CD14-positive monocyte (primary cell): ENCODE measurements at regions not wholly inside any gene's neighbourhood (a gene's known extent, or its start where the extent isn't known, plus 50 kb on each side); places are given as distances from the start of the nearest gene placed in this dataset.

ENCODE experiments used
- DNase-seq, 3 donors: peaks; one replicate each; pipeline ENCODE4 v3.0.0-alpha.2; 2011 to 2022
- H2AFZ ChIP-seq: 2 replicates; pipeline ENCODE4 v1.6.0; 2012; ENCODE audit warnings: mild to moderate bottlenecking, low read depth, low read length, inconsistent platforms; ENCODE audit not compliant: insufficient read depth, poor library complexity, severe bottlenecking
- H3K27ac ChIP-seq, 2 donors: 1 replicate in 1 of 2; 2 replicates in 1 of 2; pipeline ENCODE4 v1.5.1; 2012 to 2013; ENCODE audit warnings: low read length in 2 of 2, control low read depth in 1 of 2, inconsistent platforms in 1 of 2, low read depth in 1 of 2, mild to moderate bottlenecking in 1 of 2
- H3K27me3 ChIP-seq, 2 donors: one replicate each; pipeline versions ENCODE4 v1.6.0 to v1.6.1; 2011 to 2013; ENCODE audit warnings: low read length in 2 of 2; ENCODE audit not compliant: control insufficient read depth in 2 of 2, insufficient read depth in 2 of 2
- H3K36me3 ChIP-seq, 2 donors: replicated peaks in 1 of 2; 1 replicate in 1 of 2; 2 replicates in 1 of 2; pipeline versions ENCODE4 v1.5.1 to v1.6.1; 2012 to 2013; ENCODE audit warnings: low read length in 2 of 2, control low read depth in 1 of 2, inconsistent platforms in 1 of 2, mild to moderate bottlenecking in 1 of 2; ENCODE audit not compliant: insufficient read depth in 2 of 2, control insufficient read depth in 1 of 2
- H3K4me1 ChIP-seq, 2 donors: 1 replicate in 1 of 2; 2 replicates in 1 of 2; pipeline versions ENCODE4 v1.5.1 to v1.6.1; 2012 to 2013; ENCODE audit warnings: low read length in 2 of 2, control low read depth in 1 of 2, inconsistent platforms in 1 of 2, mild to moderate bottlenecking in 1 of 2, moderate library complexity in 1 of 2; ENCODE audit not compliant: insufficient read depth in 2 of 2, control insufficient read depth in 1 of 2
- H3K4me2 ChIP-seq: replicated peaks from 2 replicates; pipeline ENCODE3; 2012; ENCODE audit warnings: low read length, moderate library complexity, mild to moderate bottlenecking; ENCODE audit not compliant: poor library complexity, severe bottlenecking; ENCODE audit errors: extremely low read depth
- H3K4me3 ChIP-seq, 3 experiments: fragments of 200-600 bp in 1 of 3; sonication (generic) in 1 of 3; replicated peaks in 1 of 3; 1 replicate in 2 of 3; 2 replicates in 1 of 3; pipeline ENCODE4 v1.5.1; 2011 to 2013; ENCODE audit warnings: low read length in 3 of 3, mild to moderate bottlenecking in 3 of 3, control low read depth in 2 of 3, low read depth in 2 of 3, inconsistent platforms in 1 of 3, moderate library complexity in 1 of 3
- H3K79me2 ChIP-seq: 2 replicates; pipeline ENCODE4 v1.6.0; 2012; ENCODE audit warnings: mild to moderate bottlenecking, control low read depth, inconsistent platforms, low read length, moderate library complexity; ENCODE audit not compliant: insufficient read depth
- H3K9ac ChIP-seq: 2 replicates; pipeline ENCODE4 v1.6.0; 2017; ENCODE audit warnings: low read length, mild to moderate bottlenecking; ENCODE audit not compliant: insufficient read depth, poor library complexity, severe bottlenecking
- H3K9me3 ChIP-seq, 2 donors: replicated peaks in 1 of 2; 1 replicate in 1 of 2; 2 replicates in 1 of 2; pipeline versions ENCODE4 v1.5.1 to v1.6.1; 2012 to 2013; ENCODE audit warnings: low read length in 2 of 2, control low read depth in 1 of 2; ENCODE audit not compliant: control insufficient read depth in 1 of 2, insufficient read depth in 1 of 2
- H4K20me1 ChIP-seq: 2 replicates; pipeline ENCODE4 v1.6.0; 2012; ENCODE audit warnings: mild to moderate bottlenecking, low read length, control low read depth, moderate library complexity; ENCODE audit not compliant: insufficient read depth
- H3K27ac Mint-ChIP-seq, 7 donors: one replicate each; pipeline ENCODE4 v1.8.0; 2020; ENCODE audit warnings: mild to moderate bottlenecking in 7 of 7, mixed read lengths in 7 of 7, moderate library complexity in 6 of 7, inconsistent platforms in 2 of 7
- H3K27me3 Mint-ChIP-seq, 3 donors: one replicate each; pipeline ENCODE4 v1.8.0; 2021 to 2022; ENCODE audit warnings: low read depth in 3 of 3, mild to moderate bottlenecking in 3 of 3, mixed read lengths in 3 of 3, moderate library complexity in 3 of 3, inconsistent platforms in 1 of 3
- H3K36me3 Mint-ChIP-seq, 2 donors: one replicate each; pipeline ENCODE4 v1.8.0; 2020; ENCODE audit warnings: mixed read lengths in 2 of 2, inconsistent platforms in 1 of 2, mild to moderate bottlenecking in 1 of 2
- H3K4me1 Mint-ChIP-seq: one replicate; pipeline ENCODE4 v1.8.0; 2020; ENCODE audit warnings: mild to moderate bottlenecking, mixed read lengths
- H3K4me3 Mint-ChIP-seq, 2 donors: one replicate each; pipeline ENCODE4 v1.8.0; 2020; ENCODE audit warnings: mild to moderate bottlenecking in 2 of 2, mixed read lengths in 2 of 2, moderate library complexity in 1 of 2
- H3K9me3 Mint-ChIP-seq, 7 donors: one replicate each; pipeline ENCODE4 v1.8.0; 2020 to 2022; ENCODE audit warnings: mixed read lengths in 7 of 7, mild to moderate bottlenecking in 6 of 7, moderate library complexity in 6 of 7, inconsistent platforms in 2 of 7
- WGBS: methylation state at CpG from one replicate; pipeline ENCODE4 v1.1.5; 2013; ENCODE audit warnings: missing lambda C conversion rate; ENCODE audit not compliant: insufficient coverage; 5-methylcytosine and 5-hydroxymethylcytosine counted together
- intact Hi-C, 2 donors: fragments of 100-400 bp; cut with micrococcal nuclease; formaldehyde crosslinking; loops; one replicate each; pipeline versions ENCODE4 v1.15.0 to v1.15.1; 2023
- TF ChIP-seq, protein P1 (sequence below): fragments of 200-600 bp; IDR thresholded peaks from one replicate; pipeline ENCODE4 v1.8.0; 2022; ENCODE audit warnings: antibody characterized with exemption, mild to moderate bottlenecking

DNA sequence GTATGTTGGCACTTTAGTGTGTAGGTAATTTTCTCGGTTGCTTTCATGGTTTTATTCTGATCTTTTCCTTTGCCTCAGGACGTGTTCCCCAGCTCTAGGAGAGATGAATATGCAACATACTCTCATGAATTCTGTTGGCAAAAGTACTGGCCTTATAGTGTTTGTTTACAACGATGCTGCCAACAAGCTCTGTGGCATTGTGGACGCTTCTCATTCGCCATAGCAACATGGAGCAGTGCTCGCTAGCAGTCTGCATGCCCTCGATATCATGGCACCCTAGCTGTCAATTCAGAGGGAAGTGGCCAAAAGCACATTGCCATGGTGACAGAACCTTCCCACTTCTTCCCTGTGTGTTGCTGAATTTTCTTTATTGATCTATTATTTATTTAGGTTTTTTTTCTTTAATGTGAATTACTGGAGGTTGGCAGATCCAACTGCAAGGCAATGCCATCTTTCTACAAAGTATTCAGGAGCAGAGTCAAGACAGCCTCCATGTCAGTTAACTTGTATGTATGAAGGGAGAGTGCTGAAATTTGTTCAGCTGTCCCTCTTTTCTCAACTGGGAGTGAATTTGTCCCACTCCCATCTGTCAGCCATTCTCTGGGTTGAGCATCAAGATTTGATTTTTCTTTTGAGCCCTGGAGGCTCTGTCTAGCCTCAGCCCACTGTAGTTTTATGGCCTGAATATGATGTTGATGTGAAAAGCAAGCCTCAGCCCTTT lies 224.9 kb upstream of the VCX3A start:
- Mint-ChIP-seq H3K27me3 (no peaks in the 10 kb centered on the region), H3K4me3 (no peak overlapping the region), H3K27ac (no peak overlapping the region), H3K4me1 (no peaks in the 10 kb centered on the region), H3K36me3 (no peaks in the 10 kb centered on the region), H3K9me3 (peaks cover 2 to 9% (median 6%) of the 10 kb centered on the region in 7 donors)
- H3K4me2 ChIP-seq, result no peak overlapping the region
- intact Hi-C loops, result no loop called here
- H3K4me1 ChIP-seq, result no peaks in the 10 kb centered on the region
- WGBS, result 100% methylated on average over 1 of the region's 7 CpGs
- no peak overlapping the region for H3K9ac ChIP-seq
- H3K79me2 ChIP-seq, result no peaks in the 10 kb centered on the region
- no peaks in the 10 kb centered on the region for H3K36me3 ChIP-seq
- H3K27ac ChIP-seq, result no peak overlapping the region
- no peaks in the 10 kb centered on the region for H3K27me3 ChIP-seq
- no peak for DNase-seq
- H3K9me3 ChIP-seq, result peaks cover 5 to 9% of the 10 kb centered on the region in 2 donors
- TF ChIP-seq, protein P1, sequence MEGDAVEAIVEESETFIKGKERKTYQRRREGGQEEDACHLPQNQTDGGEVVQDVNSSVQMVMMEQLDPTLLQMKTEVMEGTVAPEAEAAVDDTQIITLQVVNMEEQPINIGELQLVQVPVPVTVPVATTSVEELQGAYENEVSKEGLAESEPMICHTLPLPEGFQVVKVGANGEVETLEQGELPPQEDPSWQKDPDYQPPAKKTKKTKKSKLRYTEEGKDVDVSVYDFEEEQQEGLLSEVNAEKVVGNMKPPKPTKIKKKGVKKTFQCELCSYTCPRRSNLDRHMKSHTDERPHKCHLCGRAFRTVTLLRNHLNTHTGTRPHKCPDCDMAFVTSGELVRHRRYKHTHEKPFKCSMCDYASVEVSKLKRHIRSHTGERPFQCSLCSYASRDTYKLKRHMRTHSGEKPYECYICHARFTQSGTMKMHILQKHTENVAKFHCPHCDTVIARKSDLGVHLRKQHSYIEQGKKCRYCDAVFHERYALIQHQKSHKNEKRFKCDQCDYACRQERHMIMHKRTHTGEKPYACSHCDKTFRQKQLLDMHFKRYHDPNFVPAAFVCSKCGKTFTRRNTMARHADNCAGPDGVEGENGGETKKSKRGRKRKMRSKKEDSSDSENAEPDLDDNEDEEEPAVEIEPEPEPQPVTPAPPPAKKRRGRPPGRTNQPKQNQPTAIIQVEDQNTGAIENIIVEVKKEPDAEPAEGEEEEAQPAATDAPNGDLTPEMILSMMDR, result no peak
- no peak overlapping the region for H2AFZ ChIP-seq
- no peaks in the 10 kb centered on the region for H4K20me1 ChIP-seq
- H3K4me3 ChIP-seq, result no peak overlapping the region

DNA sequence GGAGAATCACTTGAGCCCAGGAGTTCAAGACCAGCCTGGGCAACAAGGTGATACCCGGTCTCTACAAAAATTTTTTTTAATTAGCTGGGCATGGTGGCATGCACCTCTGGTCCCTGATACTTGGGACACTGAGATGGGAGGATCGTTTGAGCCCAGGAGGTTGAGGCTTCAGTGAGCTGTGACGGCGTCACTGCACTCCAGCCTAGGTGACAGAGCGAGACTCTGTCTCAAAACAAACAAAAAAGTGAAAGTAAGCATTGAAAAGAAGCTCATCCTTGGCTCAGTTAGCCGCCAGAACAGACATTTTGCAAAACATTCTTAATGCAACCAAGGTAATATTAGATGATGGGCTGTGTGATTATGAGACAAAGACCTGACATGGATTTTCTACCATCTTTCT lies 223.3 kb upstream of the VCX3A start:
- H3K27me3 ChIP-seq, result no peaks in the 10 kb centered on the region
- peaks cover 0 to 9% of the 10 kb centered on the region in 2 donors for H3K9me3 ChIP-seq
- no peaks in the 10 kb centered on the region for H3K79me2 ChIP-seq
- H3K27ac Mint-ChIP-seq, result no peak overlapping the region
- no peak overlapping the region for H3K4me3 ChIP-seq
- no peaks in the 10 kb centered on the region for H4K20me1 ChIP-seq
- peaks cover 2 to 9% (median 5%) of the 10 kb centered on the region in 7 donors for H3K9me3 Mint-ChIP-seq
- no peaks in the 10 kb centered on the region for H3K36me3 Mint-ChIP-seq
- no peak overlapping the region for H3K9ac ChIP-seq
- H2AFZ ChIP-seq, result no peak overlapping the region
- no peak overlapping the region for H3K4me3 Mint-ChIP-seq
- no peak overlapping the region for H3K27ac ChIP-seq
- intact Hi-C loops, result no loop called here
- H3K36me3 ChIP-seq, result no peaks in the 10 kb centered on the region
- DNase-seq, result no peak
- no peak overlapping the region for H3K4me2 ChIP-seq
- no peaks in the 10 kb centered on the region for H3K27me3 Mint-ChIP-seq
- no peaks in the 10 kb centered on the region for H3K4me1 ChIP-seq
- TF ChIP-seq, protein P1, result no peak
- no peaks in the 10 kb centered on the region for H3K4me1 Mint-ChIP-seq
- WGBS, result 93% methylated on average over 3 of the region's 6 CpGs
